ENCODE measurements at regions not wholly inside any gene's neighbourhood (a gene's known extent, or its start where the extent isn't known, plus 50 kb on each side); places are given as distances from the start of the nearest gene placed in this dataset.
"Not testable (repeated sequence)": the region's sequence is repeated elsewhere in the genome, so short reads cannot be mapped to it uniquely, and the experiment has no call there.

- DNase-seq (ENCODE audit: low read depth in 2 of 3, low spot score in 2 of 3) = peak in 2 of 3 donors; percentile 13 to 63
These were observed 155.8 kb upstream of the KLF7 start for GRCh38 chr2:207321514-207321913.

GRCh38 chr2:207324001-207324400, 158.3 kb upstream of the KLF7 start:
- DNase-seq (ENCODE audit: low read depth in 2 of 3, low spot score in 2 of 3) = no peak

- no peak for DNase-seq (ENCODE audit: low read depth in 2 of 3, low spot score in 2 of 3)
These were observed 161.8 kb upstream of the KLF7 start for GRCh38 chr2:207327513-207327912.

GRCh38 chr2:207328944-207329386, 163.2 kb upstream of the KLF7 start:
- no peak for DNase-seq (ENCODE audit: low read depth in 2 of 3, low spot score in 2 of 3)

GRCh38 chr2:207330912-207331311, 165.2 kb upstream of the KLF7 start:
- DNase-seq (ENCODE audit: low read depth in 2 of 3, low spot score in 2 of 3) = no peak

GRCh38 chr2:207331674-207332073, 165.9 kb upstream of the KLF7 start:
- DNase-seq (ENCODE audit: low read depth in 2 of 3, low spot score in 2 of 3) = no peak

GRCh38 chr2:207332480-207333212, 166.9 kb upstream of the KLF7 start:
- DNase-seq (ENCODE audit: low read depth in 2 of 3, low spot score in 2 of 3) = peak in 1 of 3 donors; percentile 32

- DNase-seq (ENCODE audit: low read depth in 2 of 3, low spot score in 2 of 3) = no peak
These were observed 168.0 kb upstream of the KLF7 start for GRCh38 chr2:207333599-207334300.

GRCh38 chr2:207334301-207334623, 168.5 kb upstream of the KLF7 start:
- DNase-seq (ENCODE audit: low read depth in 2 of 3, low spot score in 2 of 3) = no peak

GRCh38 chr2:207334624-207335371, 169.1 kb upstream of the KLF7 start:
- DNase-seq (ENCODE audit: low read depth in 2 of 3, low spot score in 2 of 3) = no peak

- DNase-seq (ENCODE audit: low read depth in 2 of 3, low spot score in 2 of 3) = no peak
These were observed 171.8 kb upstream of the KLF7 start for GRCh38 chr2:207337234-207338219.

- no peak for DNase-seq (ENCODE audit: low read depth in 2 of 3, low spot score in 2 of 3)
These were observed 172.5 kb upstream of the KLF7 start for GRCh38 chr2:207338220-207338607.

- DNase-seq (ENCODE audit: low read depth in 2 of 3, low spot score in 2 of 3) = no peak
These were observed 172.9 kb upstream of the KLF7 start for GRCh38 chr2:207338610-207339009.

- no peak for DNase-seq (ENCODE audit: low read depth in 2 of 3, low spot score in 2 of 3)
These were observed 175.5 kb upstream of the KLF7 start for GRCh38 chr2:207341112-207341750.

- no peak for DNase-seq (ENCODE audit: low read depth in 2 of 3, low spot score in 2 of 3)
These were observed 176.1 kb upstream of the KLF7 start for GRCh38 chr2:207341804-207342203.

- not testable (repeated sequence) for DNase-seq (ENCODE audit: low read depth in 2 of 3, low spot score in 2 of 3)
These were observed 179.0 kb upstream of the KLF7 start for GRCh38 chr2:207344596-207345394.

GRCh38 chr2:207351171-207351570, 178.6 kb upstream of the CREB1 start:
- DNase-seq (ENCODE audit: low read depth in 2 of 3, low spot score in 2 of 3) = no peak

- peak in 2 of 3 donors; percentile 24 to 56 for DNase-seq (ENCODE audit: low read depth in 2 of 3, low spot score in 2 of 3)
These were observed 176.6 kb upstream of the CREB1 start for GRCh38 chr2:207352978-207353671.

GRCh38 chr2:207353836-207354235, 175.9 kb upstream of the CREB1 start:
- no peak for DNase-seq (ENCODE audit: low read depth in 2 of 3, low spot score in 2 of 3)

Data from hematopoietic multipotent progenitor cell (in vitro differentiated cells).